ENCODE measurements at regions not wholly inside any gene's neighbourhood (a gene's known extent, or its start where the extent isn't known, plus 50 kb on each side); places are given as distances from the start of the nearest gene placed in this dataset.

DNA sequence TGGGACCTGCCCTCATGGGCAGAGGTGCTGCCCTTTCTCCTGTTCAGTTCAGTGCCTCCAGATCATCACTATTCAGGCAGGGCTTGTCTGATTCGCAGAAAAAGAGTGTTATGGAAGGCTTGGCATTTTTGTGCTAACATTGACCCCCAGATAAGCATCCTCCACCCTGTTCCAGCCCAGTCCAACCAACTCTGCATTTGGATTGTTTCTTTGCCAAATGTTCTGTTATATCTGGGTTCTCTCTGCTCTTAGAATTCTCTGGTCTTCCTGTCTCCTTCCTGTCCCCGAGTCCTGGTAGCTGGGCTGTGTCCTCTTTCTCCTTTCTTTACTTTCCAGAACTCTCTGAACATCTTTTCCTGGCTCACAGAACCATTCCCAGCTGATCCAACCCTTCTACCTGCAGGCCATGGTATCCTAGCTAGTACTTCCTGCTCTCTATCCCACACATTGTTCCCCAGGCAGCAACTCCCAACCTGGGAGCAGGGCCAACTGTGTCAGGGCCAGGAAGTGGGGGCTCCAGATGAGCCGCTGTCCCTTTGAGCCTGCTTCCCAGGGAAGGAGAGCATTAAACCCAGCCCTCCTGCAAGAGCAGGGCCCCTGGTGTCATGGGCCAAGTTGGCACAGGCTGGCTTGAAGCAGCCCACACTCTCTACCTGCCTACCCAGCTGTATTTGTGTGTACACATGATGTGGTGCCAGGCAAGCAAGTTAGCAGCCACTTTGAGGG, 280.7 kb upstream of the CADM1 start:
- no peak overlapping the region for H3K4me3 ChIP-seq
- H3K4me1 ChIP-seq (ENCODE audit: low read depth) = no peaks in the 10 kb centered on the region
- intact Hi-C loops (cut with DNase I, micrococcal nuclease) = no loop called here
- peak; percentile 53 for ATAC-seq
- DNase-seq = peak in 2 of 3 donors; percentile 23 to 28
- no peaks in the 10 kb centered on the region for H3K36me3 ChIP-seq (ENCODE audit: low read depth)
- H3K9me3 ChIP-seq = no peaks in the 10 kb centered on the region
- TF ChIP-seq, protein P1, sequence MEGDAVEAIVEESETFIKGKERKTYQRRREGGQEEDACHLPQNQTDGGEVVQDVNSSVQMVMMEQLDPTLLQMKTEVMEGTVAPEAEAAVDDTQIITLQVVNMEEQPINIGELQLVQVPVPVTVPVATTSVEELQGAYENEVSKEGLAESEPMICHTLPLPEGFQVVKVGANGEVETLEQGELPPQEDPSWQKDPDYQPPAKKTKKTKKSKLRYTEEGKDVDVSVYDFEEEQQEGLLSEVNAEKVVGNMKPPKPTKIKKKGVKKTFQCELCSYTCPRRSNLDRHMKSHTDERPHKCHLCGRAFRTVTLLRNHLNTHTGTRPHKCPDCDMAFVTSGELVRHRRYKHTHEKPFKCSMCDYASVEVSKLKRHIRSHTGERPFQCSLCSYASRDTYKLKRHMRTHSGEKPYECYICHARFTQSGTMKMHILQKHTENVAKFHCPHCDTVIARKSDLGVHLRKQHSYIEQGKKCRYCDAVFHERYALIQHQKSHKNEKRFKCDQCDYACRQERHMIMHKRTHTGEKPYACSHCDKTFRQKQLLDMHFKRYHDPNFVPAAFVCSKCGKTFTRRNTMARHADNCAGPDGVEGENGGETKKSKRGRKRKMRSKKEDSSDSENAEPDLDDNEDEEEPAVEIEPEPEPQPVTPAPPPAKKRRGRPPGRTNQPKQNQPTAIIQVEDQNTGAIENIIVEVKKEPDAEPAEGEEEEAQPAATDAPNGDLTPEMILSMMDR (IDR thresholded peaks at IDR 0.05) = no peak

DNA sequence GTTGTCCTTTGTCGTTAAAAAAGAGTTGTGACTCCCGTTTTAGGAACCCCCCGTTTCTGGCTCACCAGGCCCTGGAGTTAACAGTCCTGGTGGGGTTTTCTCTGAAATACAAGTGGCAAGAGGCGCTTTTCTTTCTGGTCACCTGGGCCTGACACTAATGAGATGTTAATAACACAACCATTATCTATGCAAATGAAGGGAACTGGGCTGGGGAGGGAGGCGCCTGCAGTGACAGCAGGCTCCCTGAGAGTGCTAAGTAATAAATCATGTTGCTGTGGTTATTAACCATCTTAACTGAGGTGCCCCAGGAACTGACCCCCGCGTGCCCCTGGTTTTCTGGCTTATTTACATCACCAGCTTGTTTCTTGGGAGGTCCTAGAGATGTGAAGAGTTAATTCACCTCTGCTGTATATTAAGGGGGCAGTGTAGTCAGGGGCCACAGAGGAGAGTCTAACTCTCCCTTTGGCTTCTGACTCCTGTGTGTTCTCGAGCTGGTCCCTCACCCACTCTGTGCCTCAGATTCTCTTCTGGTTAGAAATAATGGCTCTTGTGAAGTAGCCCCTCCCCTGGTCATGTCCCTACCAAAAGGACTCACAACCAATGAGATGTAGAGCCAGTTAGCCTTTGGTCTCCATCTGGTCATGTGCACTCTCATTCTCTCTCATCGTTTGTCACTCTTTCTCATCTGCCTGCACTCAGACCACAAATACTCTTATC, 276.6 kb upstream of the CADM1 start:
- Histone ChIP-seq H3K4me3 (no peak overlapping the region), H3K4me1 (ENCODE audit: low read depth) (no peaks in the 10 kb centered on the region), H3K36me3 (ENCODE audit: low read depth) (no peaks in the 10 kb centered on the region), H3K9me3 (no peaks in the 10 kb centered on the region)
- TF ChIP-seq, protein P1 (IDR thresholded peaks at IDR 0.05) = no peak
- no peak for DNase-seq
- intact Hi-C loops (cut with DNase I, micrococcal nuclease) = no loop called here
- no peak for ATAC-seq

DNA sequence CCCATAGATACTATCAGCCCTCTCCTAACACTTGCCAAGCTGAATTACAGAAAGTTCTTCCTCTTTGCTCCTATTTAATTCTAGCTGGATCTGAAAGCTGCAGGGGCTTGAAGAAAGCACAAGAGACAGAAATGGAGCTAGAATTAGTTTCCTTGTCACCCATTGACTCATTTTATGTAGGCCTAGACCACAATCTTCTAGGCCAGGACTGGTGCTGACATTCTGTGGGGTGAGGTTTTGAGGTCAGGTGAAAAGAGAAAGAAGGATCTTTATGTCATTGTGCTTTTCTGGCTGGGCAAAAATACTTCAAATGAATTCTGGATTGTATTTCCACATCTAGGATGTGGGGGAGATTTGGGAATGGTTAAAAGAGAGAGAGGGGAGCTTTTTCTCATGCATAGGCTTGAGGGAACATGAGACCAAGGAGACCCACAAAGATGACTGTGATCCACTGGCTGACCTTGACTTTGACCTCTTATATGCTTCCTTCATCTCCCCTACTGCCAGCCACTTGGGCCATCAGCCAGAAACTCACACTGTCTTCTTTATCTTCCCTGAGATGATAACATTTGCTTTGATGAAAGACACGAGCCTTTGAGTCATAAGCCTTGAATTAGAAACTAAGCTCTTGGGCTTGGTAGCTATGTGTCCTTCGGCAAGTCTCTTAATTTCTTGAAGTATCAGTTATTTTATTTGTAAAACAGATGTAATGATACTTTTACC, 274.9 kb upstream of the CADM1 start:
- H3K4me3 ChIP-seq = no peak overlapping the region
- TF ChIP-seq, protein P1 (IDR thresholded peaks at IDR 0.05) = no peak
- no peaks in the 10 kb centered on the region for H3K36me3 ChIP-seq (ENCODE audit: low read depth)
- H3K4me1 ChIP-seq (ENCODE audit: low read depth) = no peaks in the 10 kb centered on the region
- intact Hi-C loops (cut with DNase I, micrococcal nuclease) = no loop called here
- no peak for ATAC-seq
- H3K9me3 ChIP-seq = no peaks in the 10 kb centered on the region
- no peak for DNase-seq

DNA sequence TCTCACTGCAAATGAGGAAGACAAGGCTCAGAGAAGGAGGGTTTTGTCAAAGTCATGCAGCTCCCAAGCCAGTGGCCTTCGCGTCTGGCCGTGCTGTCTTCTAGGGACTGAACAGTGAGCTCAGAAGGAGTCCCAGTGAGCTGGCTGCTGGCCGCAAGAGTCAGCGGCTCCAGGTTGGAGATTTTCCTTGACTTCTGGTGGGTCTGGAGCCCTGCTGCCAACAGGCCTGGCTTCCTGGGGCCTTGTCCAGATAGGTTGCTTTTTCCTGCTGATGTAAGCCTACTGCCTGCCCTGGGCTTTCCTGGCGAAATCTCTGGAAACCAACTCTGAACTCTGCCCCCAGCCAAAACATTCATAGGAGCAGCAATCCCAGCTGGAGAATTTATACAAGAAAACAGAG, 272.7 kb upstream of the CADM1 start:
- Histone ChIP-seq H3K36me3 (ENCODE audit: low read depth) (no peaks in the 10 kb centered on the region), H3K4me1 (ENCODE audit: low read depth) (no peaks in the 10 kb centered on the region), H3K4me3 (no peak overlapping the region), H3K9me3 (no peaks in the 10 kb centered on the region)
- intact Hi-C loops (cut with DNase I, micrococcal nuclease) = no loop called here
- TF ChIP-seq, protein P1 (IDR thresholded peaks at IDR 0.05) = no peak
- no peak for DNase-seq
- no peak for ATAC-seq

DNA sequence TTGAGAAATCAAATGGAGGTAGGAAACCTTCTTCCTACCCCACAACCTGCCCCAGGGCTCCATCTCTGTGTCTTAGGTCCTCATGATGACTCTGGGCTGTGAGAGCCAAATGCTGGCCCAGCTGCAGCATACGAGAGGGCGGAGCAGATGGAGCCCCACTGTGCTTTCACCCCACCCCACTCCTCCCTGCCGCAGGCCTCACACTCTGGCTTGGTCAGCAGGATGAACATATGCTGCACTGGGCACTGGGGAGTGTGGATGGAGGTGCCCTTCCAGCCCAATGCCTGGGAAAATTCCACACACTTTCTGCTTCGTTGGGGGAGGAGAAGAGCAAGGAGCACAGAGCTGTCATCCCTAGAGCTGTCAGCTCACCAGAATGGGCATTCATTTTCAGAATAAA, 271.6 kb upstream of the CADM1 start:
- no peaks in the 10 kb centered on the region for H3K9me3 ChIP-seq
- no peaks in the 10 kb centered on the region for H3K36me3 ChIP-seq (ENCODE audit: low read depth)
- no peaks in the 10 kb centered on the region for H3K4me1 ChIP-seq (ENCODE audit: low read depth)
- no peak for ATAC-seq
- no peak overlapping the region for H3K4me3 ChIP-seq
- intact Hi-C loops (cut with DNase I, micrococcal nuclease) = no loop called here
- TF ChIP-seq, protein P1 (IDR thresholded peaks at IDR 0.05) = no peak
- DNase-seq = no peak
